Activated B cell treated with CpG ODN at 0.5 μM for 24 hours (primary cell): ENCODE measurements at regions not wholly inside any gene's neighbourhood (a gene's known extent, or its start where the extent isn't known, plus 50 kb on each side); places are given as distances from the start of the nearest gene placed in this dataset.
"Not testable (repeated sequence)": the region's sequence is repeated elsewhere in the genome, so short reads cannot be mapped to it uniquely, and the experiment has no call there.

Source experiments
- ATAC-seq: fragments of 200-7000 bp; cut with Tn5 transposase; one replicate; pipeline ENCODE4 v1.10.0; 2021; ENCODE audit warnings: low read depth, mild to moderate bottlenecking, moderate library complexity
- CTCF ChIA-PET: fragments of 350-600 bp; sonication (Branson Sonifier 250); formaldehyde crosslinking; loops from one replicate; lab custom pipeline; 2021; ENCODE audit warnings: antibody characterized with exemption; lab: Charles Lee
- POLR2A ChIA-PET: fragments of 350-600 bp; sonication (Branson Sonifier 250); formaldehyde crosslinking; loops from one replicate; lab custom pipeline; 2021; ENCODE audit warnings: antibody characterized with exemption; lab: Charles Lee
- DNase-seq: peaks from one replicate; pipeline ENCODE4 v3.0.0; 2022
- H3K27ac Mint-ChIP-seq: one replicate; pipeline ENCODE4 v1.8.0; 2020; ENCODE audit warnings: mixed read lengths
- H3K27me3 Mint-ChIP-seq: one replicate; pipeline ENCODE4 v1.8.0; 2021; ENCODE audit warnings: mixed read lengths
- H3K36me3 Mint-ChIP-seq: one replicate; pipeline ENCODE4 v1.8.0; 2021; ENCODE audit warnings: low read depth, mixed read lengths
- H3K4me1 Mint-ChIP-seq: one replicate; pipeline ENCODE4 v1.8.0; 2021; ENCODE audit warnings: mixed read lengths
- H3K4me3 Mint-ChIP-seq: one replicate; pipeline ENCODE4 v1.8.0; 2020; ENCODE audit warnings: mild to moderate bottlenecking, mixed read lengths
- H3K9me3 Mint-ChIP-seq: one replicate; pipeline ENCODE4 v1.8.0; 2020; ENCODE audit warnings: mixed read lengths
- CTCF ChIP-seq: fragments of 200-600 bp; IDR thresholded peaks from one replicate; pipeline ENCODE4 v1.8.0; 2022; ENCODE audit warnings: antibody characterized with exemption, mild to moderate bottlenecking
- intact Hi-C: fragments of 100-400 bp; cut with micrococcal nuclease; formaldehyde crosslinking; loops from one replicate; pipeline ENCODE4 v1.15.1; 2024

- no peak overlapping the region for H3K4me3 Mint-ChIP-seq
- ChIA-PET POLR2A (no interaction called here), CTCF (no interaction called here)
- no peaks in the 10 kb centered on the region for H3K4me1 Mint-ChIP-seq
- ATAC-seq: no peak
- intact Hi-C loops: no loop called here
- H3K9me3 Mint-ChIP-seq: peaks cover 3% of the 10 kb centered on the region
- H3K27me3 Mint-ChIP-seq: no peaks in the 10 kb centered on the region
- no peak overlapping the region for H3K27ac Mint-ChIP-seq
- H3K36me3 Mint-ChIP-seq: no peaks in the 10 kb centered on the region
- no peak for TF ChIP-seq CTCF
- DNase-seq: no peak
These were observed 674.2 kb upstream of the MANEA start for GRCh38 chr6:94902974-94903628.

GRCh38 chr6:94899191-94899590 lies 678.1 kb upstream of the MANEA start:
- ATAC-seq (no peak), DNase-seq (no peak)
- intact Hi-C loops: no loop called here
- POLR2A ChIA-PET: no interaction called here
- Mint-ChIP-seq H3K36me3 (no peaks in the 10 kb centered on the region), H3K27ac (no peak overlapping the region), H3K27me3 (no peaks in the 10 kb centered on the region), H3K4me3 (no peak overlapping the region), H3K9me3 (no peaks in the 10 kb centered on the region), H3K4me1 (no peaks in the 10 kb centered on the region)
- CTCF ChIA-PET: no interaction called here
- TF ChIP-seq CTCF: no peak

- ChIA-PET CTCF (no interaction called here), POLR2A (no interaction called here)
- intact Hi-C loops: no loop called here
- no peak for TF ChIP-seq CTCF
- DNase-seq: no peak
- Mint-ChIP-seq H3K27ac (no peak overlapping the region), H3K4me1 (no peaks in the 10 kb centered on the region), H3K27me3 (no peaks in the 10 kb centered on the region), H3K36me3 (no peaks in the 10 kb centered on the region), H3K4me3 (no peak overlapping the region), H3K9me3 (no peaks in the 10 kb centered on the region)
- ATAC-seq: no peak
These were observed 683.0 kb upstream of the MANEA start for GRCh38 chr6:94894300-94894699.

GRCh38 chr6:94893327-94893726 lies 684.0 kb upstream of the MANEA start:
- no peak for TF ChIP-seq CTCF
- Mint-ChIP-seq H3K4me1 (no peaks in the 10 kb centered on the region), H3K36me3 (no peaks in the 10 kb centered on the region), H3K27ac (no peak overlapping the region), H3K4me3 (no peak overlapping the region), H3K27me3 (no peaks in the 10 kb centered on the region), H3K9me3 (no peaks in the 10 kb centered on the region)
- no peak for ATAC-seq
- intact Hi-C loops: no loop called here
- ChIA-PET CTCF (no interaction called here), POLR2A (no interaction called here)
- DNase-seq: no peak

GRCh38 chr6:94873819-94874218 lies 703.5 kb upstream of the MANEA start:
- H3K27ac Mint-ChIP-seq, ATAC-seq, POLR2A ChIA-PET: not testable (repeated sequence)

GRCh38 chr6:94862112-94862511 lies 715.2 kb upstream of the MANEA start:
- no peak for DNase-seq
- peaks cover 5% of the 10 kb centered on the region for H3K9me3 Mint-ChIP-seq
- no peak overlapping the region for H3K27ac Mint-ChIP-seq
- no peak for TF ChIP-seq CTCF
- H3K27me3 Mint-ChIP-seq: no peaks in the 10 kb centered on the region
- no peak for ATAC-seq
- ChIA-PET POLR2A (no interaction called here), CTCF (no interaction called here)
- H3K4me1 Mint-ChIP-seq: no peaks in the 10 kb centered on the region
- intact Hi-C loops: no loop called here
- H3K4me3 Mint-ChIP-seq: no peak overlapping the region
- no peaks in the 10 kb centered on the region for H3K36me3 Mint-ChIP-seq

More at GRCh38 chr6:94873819-94874218, 703.5 kb upstream of the MANEA start:
- H3K27me3 Mint-ChIP-seq, H3K4me1 Mint-ChIP-seq, CTCF ChIA-PET, H3K9me3 Mint-ChIP-seq, DNase-seq, H3K4me3 Mint-ChIP-seq, intact Hi-C loops, H3K36me3 Mint-ChIP-seq: not testable (repeated sequence)
